PC-9 (cell line): ENCODE measurements at regions not wholly inside any gene's neighbourhood (a gene's known extent, or its start where the extent isn't known, plus 50 kb on each side); places are given as distances from the start of the nearest gene placed in this dataset.
"Not testable (repeated sequence)": the region's sequence is repeated elsewhere in the genome, so short reads cannot be mapped to it uniquely, and the experiment has no call there.

ENCODE experiments used
- BruUV-seq: library from RNA; stranded (reverse); fragments of 400-500 nt; replicated peaks from 2 replicates; lab custom pipeline; 2021; lab: Mats Ljungman, UMichigan
- CTCF ChIA-PET: fragments of 300-600 bp; sonication (Branson Sonifier 250); formaldehyde crosslinking; loops from one replicate; lab custom pipeline; 2022; ENCODE audit warnings: antibody characterized with exemption; lab: Charles Lee
- POLR2A ChIA-PET: fragments of 300-600 bp; sonication (Branson Sonifier 250); formaldehyde crosslinking; loops from one replicate; lab custom pipeline; 2022; ENCODE audit warnings: antibody characterized with exemption; ENCODE audit not compliant: unreplicated experiment; lab: Charles Lee
- DNase-seq, 2 experiments: peaks; one replicate each; pipeline versions ENCODE4 v3.0.0 to v3.0.0-alpha.2; 2015 to 2022; ENCODE audit warnings: mixed read lengths in 1 of 2
- H2AFZ ChIP-seq: fragments of 200-600 bp; sonication (generic); 2 replicates; pipeline ENCODE4 v1.8.1; 2017; ENCODE audit warnings: antibody characterized with exemption
- H3F3A ChIP-seq: fragments of 200-600 bp; sonication (generic); 2 replicates; pipeline ENCODE4 v1.8.1; 2017; ENCODE audit warnings: antibody characterized with exemption, mild to moderate bottlenecking, low read depth; ENCODE audit not compliant: insufficient read depth
- H3K27ac ChIP-seq: fragments of 200-600 bp; sonication (generic); 2 replicates; pipeline ENCODE4 v1.6.1; 2016; ENCODE audit warnings: mixed run types
- H3K27me3 ChIP-seq: fragments of 200-600 bp; sonication (generic); 2 replicates; pipeline ENCODE4 v1.6.1; 2016; ENCODE audit warnings: low read depth, mixed run types; ENCODE audit not compliant: insufficient read depth
- H3K36me3 ChIP-seq: fragments of 200-600 bp; sonication (generic); 2 replicates; pipeline ENCODE4 v1.6.1; 2016; ENCODE audit warnings: low read depth, mixed run types
- H3K4me1 ChIP-seq: fragments of 200-600 bp; sonication (generic); replicated peaks from 2 replicates; pipeline ENCODE4 v1.6.1; 2016; ENCODE audit warnings: mixed run types; ENCODE audit not compliant: insufficient read depth
- H3K4me2 ChIP-seq: fragments of 200-600 bp; sonication (generic); 2 replicates; pipeline ENCODE4 v1.6.1; 2017; ENCODE audit warnings: mixed run types
- H3K4me3 ChIP-seq: fragments of 200-600 bp; sonication (generic); 2 replicates; pipeline ENCODE4 v1.6.1; 2016; ENCODE audit warnings: mixed run types
- H3K79me2 ChIP-seq: fragments of 200-600 bp; sonication (generic); 2 replicates; pipeline ENCODE4 v1.6.1; 2017; ENCODE audit warnings: low read depth, mixed run types
- H3K9me2 ChIP-seq: fragments of 200-600 bp; sonication (generic); 2 replicates; pipeline ENCODE4 v1.8.1; 2017; ENCODE audit warnings: mild to moderate bottlenecking; ENCODE audit not compliant: insufficient read depth
- H3K9me3 ChIP-seq: fragments of 200-600 bp; sonication (generic); 2 replicates; pipeline ENCODE4 v1.8.1; 2016; ENCODE audit warnings: low read depth; ENCODE audit not compliant: insufficient read depth
- H4K20me1 ChIP-seq: fragments of 200-600 bp; sonication (generic); 2 replicates; pipeline ENCODE4 v1.8.1; 2017; ENCODE audit not compliant: insufficient read depth
- intact Hi-C: fragments of 100-400 bp; cut with micrococcal nuclease; formaldehyde crosslinking; loops from one replicate; pipeline ENCODE4 v1.10.0; 2022; ENCODE audit not compliant: unreplicated experiment

- H4K20me1 ChIP-seq, H3K9me3 ChIP-seq, H3K27me3 ChIP-seq, H3K79me2 ChIP-seq, CTCF ChIA-PET, H3K27ac ChIP-seq, H3K36me3 ChIP-seq, H3K4me3 ChIP-seq, H3K4me2 ChIP-seq, BruUV-seq, POLR2A ChIA-PET, intact Hi-C loops, H3K4me1 ChIP-seq, H2AFZ ChIP-seq, H3K9me2 ChIP-seq, DNase-seq, H3F3A ChIP-seq: not testable (repeated sequence)
Observed at GRCh38 chr1:761791-762190, 75.3 kb upstream of the OR4F16 start.

GRCh38 chr1:771449-771848 lies 85.0 kb upstream of the OR4F16 start:
- H3K4me1 ChIP-seq, H2AFZ ChIP-seq, H3K4me2 ChIP-seq, CTCF ChIA-PET, H3K27me3 ChIP-seq, POLR2A ChIA-PET, H3K9me3 ChIP-seq, H3K27ac ChIP-seq, DNase-seq, H3F3A ChIP-seq, H4K20me1 ChIP-seq, intact Hi-C loops, H3K79me2 ChIP-seq, BruUV-seq, H3K36me3 ChIP-seq, H3K4me3 ChIP-seq, H3K9me2 ChIP-seq: not testable (repeated sequence)

- BruUV-seq, result not testable (repeated sequence)
Observed at GRCh38 chr1:777480-778180, 91.2 kb upstream of the OR4F16 start.

GRCh38 chr1:778451-779278 lies 92.2 kb upstream of the OR4F16 start:
- peak overlapping the region; percentile 69 for H3K4me2 ChIP-seq
- H3K4me3 ChIP-seq, result peak overlapping the region; percentile 65
- H3K9me3 ChIP-seq, H3K27me3 ChIP-seq, POLR2A ChIA-PET, BruUV-seq, H3K36me3 ChIP-seq, H3F3A ChIP-seq, intact Hi-C loops, H3K4me1 ChIP-seq, CTCF ChIA-PET, H4K20me1 ChIP-seq, H3K9me2 ChIP-seq: not testable (repeated sequence)
- DNase-seq, result peak; percentile 96 to 98
- peak overlapping the region; percentile 79 for H2AFZ ChIP-seq
- H3K79me2 ChIP-seq, result peaks cover 27% of the 10 kb centered on the region
- peak overlapping the region; percentile 73 for H3K27ac ChIP-seq

More at GRCh38 chr1:777480-778180, 91.2 kb upstream of the OR4F16 start:
- H3K9me2 ChIP-seq, intact Hi-C loops, CTCF ChIA-PET, H4K20me1 ChIP-seq, H3K27ac ChIP-seq, DNase-seq, H3K9me3 ChIP-seq, H3K36me3 ChIP-seq, H3K27me3 ChIP-seq, POLR2A ChIA-PET, H3F3A ChIP-seq, H3K4me1 ChIP-seq: not testable (repeated sequence)
- Histone ChIP-seq H3K4me2 (peak overlapping the region; percentile 69), H3K4me3 (peak overlapping the region; percentile 65), H3K79me2 (peaks cover 27% of the 10 kb centered on the region), H2AFZ (peak overlapping the region; percentile 79; the same call in 1 of the 2 replicates)

- intact Hi-C loops, BruUV-seq, H3K9me3 ChIP-seq, H3K27me3 ChIP-seq, H3K4me1 ChIP-seq, H3F3A ChIP-seq, H3K36me3 ChIP-seq, H4K20me1 ChIP-seq, H3K9me2 ChIP-seq: not testable (repeated sequence)
- DNase-seq, result peak; percentile 63 to 65
- Histone ChIP-seq H3K79me2 (peaks cover 27% of the 10 kb centered on the region), H3K27ac (peak overlapping the region; percentile 73), H2AFZ (peak overlapping the region; percentile 76), H3K4me3 (peak overlapping the region; percentile 65), H3K4me2 (peak overlapping the region; percentile 76)
- ChIA-PET CTCF (interaction anchor here (0.6 kb wide), 1 partner anchor 1130 kb away, joined by 11 read pairs; no protein-coding TSS in a partner anchor), POLR2A (interaction anchor here (0.6 kb wide), 1 partner anchor 225 kb away, joined by 4 read pairs; no protein-coding TSS in a partner anchor)
Observed at GRCh38 chr1:779621-780020, 93.2 kb upstream of the OR4F16 start.
